Activated effector memory CD4-positive, alpha-beta T cell treated with Interleukin-2 at 50 U/mL for 16 hours (primary cell): ENCODE measurements at regions not wholly inside any gene's neighbourhood (a gene's known extent, or its start where the extent isn't known, plus 50 kb on each side); places are given as distances from the start of the nearest gene placed in this dataset.
"Not testable (repeated sequence)": the region's sequence is repeated elsewhere in the genome, so short reads cannot be mapped to it uniquely, and the experiment has no call there.

Source experiments
- DNase-seq: peaks from one replicate; pipeline ENCODE4 v3.0.0-alpha.2; 2020

DNA sequence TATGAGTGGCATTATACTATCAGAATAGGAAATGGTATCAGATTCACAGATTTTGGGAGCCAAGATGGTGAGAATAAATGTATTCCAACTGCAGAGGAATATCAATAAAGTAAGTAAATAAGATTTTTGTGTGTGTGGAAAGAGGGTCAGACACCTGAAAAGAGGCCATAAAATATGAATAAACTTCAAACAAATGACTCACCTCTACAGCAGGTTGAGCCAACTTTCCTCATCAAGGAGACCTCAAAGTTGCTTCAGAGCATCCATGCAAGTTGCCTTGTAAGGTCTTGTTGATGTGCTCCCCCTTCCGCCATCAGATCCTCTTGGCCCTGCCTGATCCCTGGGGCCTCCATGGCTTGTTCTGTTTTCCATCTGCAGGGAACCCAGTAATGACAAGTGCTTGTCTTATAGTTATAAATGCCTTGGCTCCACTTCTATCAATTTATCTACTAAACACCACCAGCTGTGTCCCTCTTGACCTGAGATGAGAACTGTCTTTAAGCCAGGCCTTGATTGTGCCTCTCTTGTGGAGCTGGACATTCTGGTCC, 775.6 kb downstream of the LTN1 start:
- DNase-seq = no peak

DNA sequence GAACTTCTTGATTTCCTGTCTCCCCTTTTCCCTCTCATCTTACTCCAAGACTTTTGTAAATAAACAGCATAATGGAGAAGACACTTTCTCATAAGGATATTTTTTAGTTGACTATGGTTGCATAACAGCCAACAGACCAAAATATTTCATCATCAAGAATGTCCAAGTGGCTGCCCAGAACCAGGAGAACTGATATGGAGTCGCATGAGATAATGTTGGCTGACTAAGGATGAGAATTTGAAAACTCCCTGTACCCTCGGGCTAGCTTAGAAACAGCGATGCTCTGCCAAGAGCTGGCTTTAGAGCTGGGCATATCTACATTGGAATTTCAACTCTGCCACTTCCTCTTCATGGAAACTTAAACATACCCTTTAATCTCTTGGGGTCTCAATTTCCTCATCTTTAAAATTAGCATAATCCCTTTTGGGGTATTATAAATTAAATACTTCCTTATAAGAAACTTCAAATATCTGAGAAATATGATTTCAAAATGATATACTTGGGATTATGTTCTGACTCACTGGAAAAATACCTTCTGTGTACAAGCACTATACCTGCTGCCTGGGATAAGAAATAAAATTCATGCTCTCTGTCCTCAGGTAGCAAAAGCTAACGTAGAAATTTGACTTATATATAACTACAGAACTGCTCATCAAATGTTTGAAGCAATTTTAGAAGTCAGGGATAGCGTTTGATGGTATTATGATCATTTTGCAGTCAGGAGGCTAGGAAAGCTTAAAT, 777.3 kb downstream of the LTN1 start:
- DNase-seq = no peak

DNA sequence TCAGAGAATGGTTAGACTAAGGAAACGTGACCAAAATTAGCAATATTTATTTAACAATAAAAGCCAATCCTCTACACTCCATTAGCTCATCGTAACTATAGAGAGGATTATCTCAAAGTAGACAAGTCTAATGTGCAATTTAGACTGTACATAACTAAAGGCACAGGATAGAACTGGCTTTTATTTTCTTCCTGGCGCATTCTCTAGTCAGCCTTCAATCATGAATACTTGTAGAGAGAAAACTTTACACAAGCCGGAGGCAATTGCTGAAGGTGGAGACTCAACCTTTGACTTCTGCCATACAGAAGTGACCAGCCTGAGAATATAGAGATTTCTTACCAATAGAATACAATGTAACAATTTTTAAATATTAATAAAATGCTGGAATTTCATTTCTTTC, 777.9 kb downstream of the LTN1 start:
- no peak for DNase-seq

DNA sequence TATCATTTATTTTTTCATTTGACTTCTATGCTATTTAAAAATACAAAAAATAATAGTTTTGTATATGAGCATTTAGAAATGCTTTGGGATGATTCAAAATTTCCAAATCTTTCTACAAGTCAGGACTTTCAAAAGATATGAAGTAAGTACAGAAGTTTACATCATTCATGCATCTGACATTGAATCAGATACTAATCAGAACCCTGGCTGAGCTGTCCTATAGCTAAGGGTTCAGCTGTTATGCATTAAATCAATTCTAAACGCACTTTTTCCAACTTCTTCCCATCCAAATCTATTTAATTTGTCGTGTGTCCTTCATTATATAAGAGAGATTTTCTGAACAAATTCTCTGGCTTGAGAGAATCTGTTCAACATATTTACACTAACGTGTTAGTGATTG, 779.4 kb downstream of the LTN1 start:
- no peak for DNase-seq

DNA sequence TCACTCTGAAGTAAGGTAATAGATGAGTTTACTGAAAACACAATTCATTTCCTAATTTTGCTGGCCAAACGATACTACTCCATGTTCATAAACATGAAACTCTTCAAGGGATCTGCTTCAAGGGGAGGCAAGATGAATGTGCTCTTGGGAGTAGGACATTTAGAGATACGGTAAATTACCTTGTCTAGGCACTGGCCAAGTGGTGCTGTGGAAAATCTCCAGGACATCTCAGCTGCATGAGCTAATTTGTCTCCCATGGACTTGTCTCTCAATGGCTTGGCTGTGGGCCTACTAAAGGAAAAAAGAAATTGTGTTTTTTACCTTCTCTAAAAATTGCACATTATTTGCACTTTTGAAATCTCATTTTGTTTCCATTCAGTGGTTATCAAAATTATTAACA, 780.6 kb downstream of the LTN1 start:
- DNase-seq = no peak

DNA sequence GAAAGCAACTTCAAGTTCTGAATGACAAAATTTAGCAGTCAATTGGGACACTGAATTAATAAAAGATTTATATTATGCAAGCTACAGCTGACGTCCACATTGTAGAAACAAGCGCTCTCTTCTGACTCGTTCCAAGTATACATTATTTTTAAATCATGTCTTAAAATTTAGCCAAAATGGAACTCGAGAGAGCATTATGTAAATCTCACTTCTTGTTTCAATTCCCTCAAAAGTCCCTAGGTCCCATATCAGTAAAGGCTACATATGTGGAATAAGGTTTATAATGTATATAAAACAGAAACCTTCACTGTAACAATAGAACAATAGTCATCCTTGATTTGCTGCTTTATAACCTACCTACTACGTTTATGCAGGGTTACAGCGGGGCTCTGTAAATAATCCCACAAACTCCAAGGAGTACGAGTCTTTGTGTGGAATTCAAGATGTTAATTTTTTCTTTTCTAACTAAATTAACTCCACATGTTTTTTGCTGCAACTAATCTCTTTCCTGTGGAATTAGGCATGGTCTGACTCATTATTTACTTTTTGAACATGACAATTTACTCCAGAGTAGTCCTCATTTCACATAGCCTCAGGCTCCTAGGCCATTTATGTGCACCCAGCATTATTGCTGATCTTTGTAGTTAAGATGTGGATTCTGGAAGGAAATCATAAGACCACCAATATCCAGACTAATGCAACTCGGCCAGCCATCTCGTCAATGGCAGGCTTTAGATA, 785.1 kb downstream of the LTN1 start:
- no peak for DNase-seq

DNA sequence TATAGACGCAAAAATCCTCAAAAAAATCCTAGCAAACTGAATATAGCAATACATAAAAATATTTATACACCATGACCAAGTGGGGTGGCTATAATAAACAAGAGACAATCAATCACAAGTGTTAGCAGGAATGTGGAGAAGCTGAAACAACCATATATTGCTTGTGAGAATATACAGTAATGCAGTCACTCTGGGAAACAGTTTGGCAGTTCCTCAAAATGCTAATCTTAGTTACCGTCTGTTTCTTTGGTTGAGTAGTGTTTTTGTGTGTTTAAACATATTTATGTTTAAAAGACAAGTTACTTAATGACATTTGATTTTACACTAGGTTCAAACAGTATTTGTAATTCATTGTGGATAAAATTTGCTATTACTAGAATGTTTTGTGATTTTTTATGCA, 792.0 kb downstream of the LTN1 start:
- no peak for DNase-seq

DNA sequence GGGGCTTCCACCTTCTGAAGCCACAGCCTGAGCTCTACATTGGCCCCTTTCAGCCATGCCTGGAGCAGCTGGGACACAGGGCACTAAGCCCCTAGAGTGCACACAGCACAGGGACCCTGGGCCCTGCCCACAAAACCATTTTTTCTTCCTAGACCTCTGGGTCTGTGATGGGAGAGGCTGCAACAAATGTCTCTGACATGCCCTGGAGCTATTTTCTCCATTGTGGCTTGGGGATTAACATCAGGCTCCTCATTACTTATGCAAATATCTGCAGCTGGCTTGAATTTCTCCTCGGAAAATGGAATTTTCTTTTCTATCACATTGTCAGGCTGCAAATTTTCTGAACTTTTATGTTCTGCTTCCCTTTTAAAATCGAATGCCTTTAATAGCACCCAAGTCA, 795.7 kb downstream of the LTN1 start:
- no peak for DNase-seq

DNA sequence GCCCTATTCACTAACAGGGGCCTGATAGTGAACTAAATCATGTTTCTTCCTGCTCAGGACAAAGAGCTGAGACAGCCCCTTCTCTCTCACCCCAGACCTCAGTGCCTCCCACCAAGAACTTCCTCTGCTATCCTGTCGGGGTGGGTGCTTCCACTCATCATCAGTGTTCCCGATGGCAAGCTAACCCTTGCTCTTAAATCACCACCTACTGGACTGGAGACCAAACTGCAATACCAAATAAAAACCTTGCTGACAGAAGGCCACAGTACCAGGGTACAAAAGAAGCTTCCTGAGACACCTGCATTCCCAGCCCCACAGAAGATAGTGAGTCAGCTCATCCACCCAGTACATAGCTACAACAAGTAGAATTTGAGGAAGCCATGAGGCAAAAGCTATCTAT, 799.5 kb downstream of the LTN1 start:
- DNase-seq = no peak

DNA sequence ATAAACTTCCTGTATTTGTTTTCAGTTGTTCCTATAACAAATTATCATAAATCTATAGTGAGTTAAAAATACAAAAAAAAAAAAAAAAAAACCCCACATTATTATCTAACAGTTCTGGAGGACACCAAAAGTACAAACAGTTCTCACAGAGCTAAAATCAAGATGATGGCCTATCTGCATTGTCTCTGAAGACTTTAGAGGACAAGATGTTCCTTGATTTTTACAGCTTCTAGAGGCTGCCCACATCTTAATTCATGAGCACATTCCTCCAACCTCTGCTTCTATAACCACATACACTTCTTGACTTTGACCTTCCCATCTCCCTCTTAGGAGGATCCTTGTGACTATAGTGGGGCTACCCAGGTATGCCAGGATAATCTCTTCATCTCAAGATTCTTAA, 806.1 kb downstream of the LTN1 start:
- DNase-seq = no peak

DNA sequence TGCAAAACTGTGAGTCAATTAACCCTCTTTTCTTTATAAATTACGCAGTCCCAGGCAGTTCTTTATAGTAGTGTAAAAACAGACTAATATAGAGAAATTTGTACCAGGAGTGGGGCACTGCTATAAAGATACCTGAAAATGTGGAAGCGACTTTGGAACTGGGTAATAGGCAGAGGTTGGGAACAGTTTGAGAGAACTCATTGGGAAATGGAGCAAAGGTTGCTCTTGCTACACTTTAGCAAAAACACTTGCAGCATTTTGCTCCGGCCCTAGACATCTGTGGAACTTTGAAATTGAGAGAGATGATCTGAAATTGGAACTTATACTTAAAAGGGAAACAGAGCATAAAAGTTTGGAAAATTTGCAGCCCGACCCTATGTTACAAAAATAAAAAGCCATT, 810.9 kb downstream of the LTN1 start:
- DNase-seq = no peak

DNA sequence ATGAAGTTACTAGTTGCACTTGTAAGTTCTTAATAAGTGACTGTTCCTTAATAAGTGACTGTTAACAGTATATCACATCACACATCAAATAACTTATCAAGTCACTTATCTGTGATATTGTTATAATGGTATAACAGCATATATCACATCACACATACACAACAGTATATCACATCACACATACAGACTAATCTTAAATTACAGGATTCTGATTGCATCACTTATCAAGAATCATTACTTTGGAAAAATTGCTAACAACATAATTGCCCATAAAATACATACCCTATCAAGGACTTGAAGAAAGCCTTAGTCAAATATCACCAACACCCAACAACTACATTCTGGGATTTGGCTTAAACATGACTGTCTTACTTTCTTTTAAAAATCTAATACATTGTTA, 813.5 kb downstream of the LTN1 start:
- DNase-seq = no peak

DNA sequence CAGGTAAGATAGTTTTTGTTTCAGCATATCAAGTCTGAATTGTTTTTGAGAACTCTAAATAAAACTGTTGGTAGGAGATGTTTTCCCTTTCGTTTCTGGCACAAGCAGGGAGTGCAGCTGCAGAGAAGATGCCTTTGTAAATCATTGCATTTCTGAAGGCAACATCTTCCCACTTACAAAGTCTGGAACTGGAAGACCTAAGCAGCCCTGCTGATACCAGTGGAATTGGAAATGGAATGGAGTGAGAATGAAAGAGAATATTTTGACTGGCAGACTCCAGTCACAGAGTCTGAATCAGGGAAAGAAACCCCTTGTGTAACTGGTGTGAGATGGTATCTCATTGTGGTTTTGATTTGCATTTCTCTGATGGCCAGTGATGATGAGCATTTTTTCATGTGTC, 815.6 kb downstream of the LTN1 start:
- DNase-seq = no peak

DNA sequence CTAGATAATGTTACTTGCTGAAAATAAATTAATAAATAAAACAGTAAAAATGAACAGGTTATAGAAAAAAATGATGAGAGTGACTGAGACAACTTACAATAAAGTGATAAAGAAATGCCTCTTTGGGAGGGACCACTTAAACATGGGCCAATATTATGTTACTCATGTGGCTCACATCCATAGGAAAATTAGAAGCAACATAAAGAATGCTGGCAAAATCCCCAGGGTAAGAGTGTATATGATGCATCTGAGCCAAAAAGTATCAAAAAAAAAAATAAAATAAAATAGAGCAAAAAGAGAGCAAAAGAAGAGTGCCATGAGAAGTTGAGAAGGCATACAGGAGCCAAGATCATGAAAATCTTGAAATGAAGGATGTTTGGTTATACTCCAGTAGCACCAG, 818.0 kb downstream of the LTN1 start:
- DNase-seq = no peak

DNA sequence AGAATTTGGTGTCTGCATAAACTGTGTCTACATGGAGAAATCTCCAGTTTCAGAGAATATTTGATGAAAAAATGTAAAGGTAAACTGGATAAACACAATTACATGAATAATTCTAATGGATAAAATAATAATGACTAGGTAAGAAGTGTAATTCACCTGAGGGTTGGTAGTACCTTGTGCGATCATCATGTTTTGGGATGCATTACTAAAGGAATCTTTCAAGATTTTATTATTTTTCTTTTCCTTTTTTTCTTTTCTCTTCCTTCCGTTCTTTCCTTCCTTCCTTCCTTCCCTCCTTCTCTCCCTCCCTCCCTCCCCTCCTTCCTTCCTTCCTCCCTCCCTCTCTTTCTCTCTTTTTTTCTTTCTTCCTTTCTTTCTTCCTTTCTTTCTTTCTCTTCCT, 818.7 kb downstream of the LTN1 start:
- no peak for DNase-seq

DNA sequence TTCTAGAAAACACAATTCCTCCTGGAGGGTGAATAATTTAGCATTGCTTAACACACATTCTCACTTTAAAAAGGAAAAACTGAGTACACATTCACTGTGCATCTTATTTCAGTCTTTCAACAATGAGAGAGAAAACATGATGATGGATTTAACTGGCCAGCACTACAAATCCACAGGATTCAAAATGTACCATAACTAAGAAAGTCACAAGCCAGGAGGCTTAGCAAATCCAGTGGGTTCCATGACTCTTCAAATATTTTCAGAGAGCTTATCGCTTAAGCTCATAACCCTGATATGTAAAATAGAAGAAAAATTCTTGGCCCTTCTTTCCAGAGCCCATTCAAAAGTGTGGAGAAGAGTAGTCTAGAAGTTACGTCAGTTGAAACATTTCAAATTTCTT, 820.3 kb downstream of the LTN1 start:
- DNase-seq = no peak

DNA sequence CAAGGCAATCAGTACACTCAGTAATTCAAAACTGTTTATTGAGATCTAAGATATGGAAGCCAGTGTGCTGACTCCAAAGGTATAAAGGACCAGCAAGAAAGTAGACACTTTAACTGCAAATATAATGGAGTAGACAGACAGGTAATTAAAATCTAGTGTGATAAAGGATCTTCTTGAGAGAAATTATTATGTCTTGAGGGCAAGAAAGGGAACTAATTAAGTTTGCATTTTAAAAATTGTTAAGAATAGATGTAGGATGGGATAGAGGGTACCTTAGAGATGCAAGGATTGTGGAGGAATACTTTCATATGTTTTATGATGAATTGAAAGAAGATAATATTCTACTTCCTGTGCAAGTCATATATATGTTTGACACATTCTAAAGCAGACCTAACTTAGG, 825.3 kb downstream of the LTN1 start:
- DNase-seq = no peak

DNA sequence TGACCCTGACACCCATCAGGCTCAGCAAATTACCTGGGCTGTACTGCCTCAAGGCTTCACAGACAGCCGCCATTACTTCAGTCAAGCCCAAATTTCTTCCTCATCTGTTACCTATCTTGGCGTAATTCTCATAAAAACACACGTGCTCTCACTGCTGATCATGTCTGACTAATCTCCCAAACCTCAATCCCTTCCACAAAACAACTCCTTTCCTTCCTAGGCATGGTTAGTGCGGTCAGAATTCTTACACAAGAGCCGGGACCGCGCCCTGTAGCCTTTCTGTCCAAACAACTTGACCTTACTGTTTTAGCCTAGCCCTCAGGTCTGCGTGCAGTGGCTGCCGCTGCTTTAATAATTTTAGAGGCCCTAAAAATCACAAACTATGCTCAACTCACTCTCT, 828.2 kb downstream of the LTN1 start:
- not testable (repeated sequence) for DNase-seq

DNA sequence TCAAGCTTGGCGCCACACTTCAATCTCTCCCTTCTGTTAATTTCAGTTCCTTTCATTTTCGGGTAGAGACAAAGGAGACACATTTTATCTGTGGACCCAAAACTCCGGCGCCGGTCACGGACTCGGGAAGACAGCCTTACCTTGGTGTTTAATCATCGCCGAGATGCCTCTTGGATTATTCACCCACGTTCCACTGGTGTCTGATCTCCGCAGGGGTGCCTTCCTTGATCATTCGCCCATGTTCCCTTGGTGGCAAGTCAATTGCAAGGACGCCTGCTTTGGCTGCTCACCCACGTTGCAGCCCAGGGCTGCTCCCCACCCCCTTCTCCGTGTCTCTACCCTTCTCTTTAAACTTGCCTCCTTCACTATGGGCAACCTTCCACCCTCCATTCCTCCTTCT, 830.6 kb downstream of the LTN1 start:
- DNase-seq = not testable (repeated sequence)

DNA sequence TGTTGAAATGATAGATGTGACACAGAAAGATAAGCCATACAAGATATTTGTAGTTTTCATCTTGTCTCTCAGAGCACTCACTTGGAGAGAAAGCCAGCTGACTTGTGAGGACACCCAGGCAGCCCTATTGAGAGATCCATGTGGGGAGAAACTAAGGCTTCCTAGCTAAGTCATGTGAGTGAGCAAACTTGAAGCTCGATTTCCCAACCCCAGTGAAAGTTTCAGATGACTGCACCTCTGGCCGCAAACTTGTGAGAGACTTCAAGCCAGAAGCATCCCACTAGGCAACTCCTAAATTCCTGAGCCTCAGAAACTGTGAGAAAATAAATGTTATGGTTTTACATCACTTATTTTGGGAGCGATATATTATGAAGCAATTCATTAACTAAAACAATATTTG, 832.3 kb downstream of the LTN1 start:
- no peak for DNase-seq

DNA sequence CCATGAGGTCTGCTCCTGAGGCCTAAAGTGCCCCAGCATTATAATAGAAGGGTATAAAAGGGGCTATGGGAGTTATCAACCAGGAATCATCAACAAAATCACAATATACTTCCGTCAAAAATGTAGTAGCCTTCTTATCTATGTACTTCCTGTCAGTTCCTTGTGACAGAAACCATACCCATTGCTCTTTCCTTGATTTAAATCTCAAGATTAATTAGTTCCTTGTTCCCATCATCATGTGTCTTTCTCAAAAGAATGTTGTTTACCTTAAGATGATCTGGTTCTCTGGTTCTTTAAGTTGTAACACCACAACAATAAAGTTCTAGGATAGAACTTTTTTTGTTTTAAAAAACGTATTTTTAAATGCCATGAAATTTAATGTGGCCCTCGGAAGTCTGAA, 833.3 kb downstream of the LTN1 start:
- DNase-seq = no peak

DNA sequence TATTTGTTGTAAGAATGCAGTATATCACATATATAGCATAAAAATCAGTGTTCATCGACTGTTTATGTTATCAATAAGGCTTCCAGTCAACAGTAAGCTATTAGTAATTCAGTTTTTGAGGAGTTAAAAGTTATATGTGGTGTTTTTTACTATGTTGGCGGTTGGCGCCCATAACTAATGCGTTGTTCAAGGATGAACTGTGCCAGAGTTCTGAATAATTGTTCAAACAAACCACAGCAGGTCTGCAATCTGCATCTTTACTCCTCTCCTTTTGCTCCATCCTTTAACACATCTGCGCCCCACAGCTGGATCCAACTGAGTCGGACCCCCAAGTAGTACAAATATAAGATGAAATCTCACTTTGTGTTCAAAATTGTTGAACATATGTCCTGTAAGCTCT, 836.1 kb downstream of the LTN1 start:
- no peak for DNase-seq

DNA sequence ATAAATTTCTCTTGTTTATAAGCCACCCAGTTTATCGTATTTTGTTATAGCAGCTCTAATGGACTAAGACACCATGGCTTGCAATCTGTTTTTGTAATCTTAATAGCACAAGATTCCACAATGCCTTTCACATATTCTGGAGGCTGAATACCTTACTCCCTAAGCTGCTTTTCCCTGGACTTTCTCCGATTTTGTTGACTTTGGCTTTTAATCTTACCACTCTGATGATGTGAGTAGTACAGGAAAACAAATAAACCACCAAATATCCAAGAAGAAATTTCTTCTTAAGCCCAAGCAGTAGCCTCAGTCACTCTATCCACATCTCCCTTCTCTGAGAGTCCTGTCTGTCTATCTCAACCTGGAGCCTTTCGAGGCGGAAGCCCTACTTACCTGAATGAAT, 838.6 kb downstream of the LTN1 start:
- DNase-seq = no peak

DNA sequence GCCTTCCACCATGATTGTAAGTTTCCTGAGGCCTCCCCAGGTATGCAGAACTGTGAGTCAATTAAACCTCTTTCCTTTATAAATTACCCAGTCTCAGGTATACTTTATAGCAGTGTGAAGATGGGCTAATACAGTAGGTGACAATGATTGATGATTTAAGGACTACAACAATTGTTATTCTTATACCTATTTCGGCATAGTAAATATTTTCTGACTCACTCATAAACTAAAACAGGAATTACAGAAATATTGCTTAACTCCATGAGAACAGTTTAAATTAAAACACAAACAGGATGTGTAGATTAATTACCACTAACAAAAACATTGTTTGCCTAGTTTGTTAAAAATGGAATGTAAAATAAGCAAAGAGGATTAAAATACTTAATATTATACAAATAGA, 839.9 kb downstream of the LTN1 start:
- DNase-seq = no peak

DNA sequence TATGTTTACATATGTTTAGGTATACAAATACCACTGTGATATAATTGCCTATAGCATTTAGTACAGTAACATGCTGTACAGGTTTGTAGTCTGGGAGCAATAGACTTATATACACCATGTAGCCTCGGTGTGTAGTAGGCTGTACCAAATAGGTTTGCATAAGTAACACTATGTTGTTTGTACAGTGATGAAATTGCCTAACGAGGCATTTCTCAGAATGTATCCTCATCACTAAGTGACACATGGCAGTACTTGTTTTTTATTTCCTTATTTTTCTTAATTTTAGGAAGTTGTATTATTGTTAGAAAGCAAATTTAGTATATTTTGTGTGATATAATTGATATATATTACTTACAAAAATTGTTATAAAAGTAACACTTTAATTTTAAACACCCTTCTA, 840.9 kb downstream of the LTN1 start:
- no peak for DNase-seq
